UCSD-AML1 (cell line): ENCODE measurements at regions not wholly inside any gene's neighbourhood (a gene's known extent, or its start where the extent isn't known, plus 50 kb on each side); places are given as distances from the start of the nearest gene placed in this dataset.
A peak's percentile ranks its signal among the peaks of the same experiment; 100 is the strongest.

ENCODE experiments used
- DNase-seq: peaks from one replicate; lab custom pipeline; 2025; ENCODE audit not compliant: unreplicated experiment; lab: John Stamatoyannopoulos, UW

DNA sequence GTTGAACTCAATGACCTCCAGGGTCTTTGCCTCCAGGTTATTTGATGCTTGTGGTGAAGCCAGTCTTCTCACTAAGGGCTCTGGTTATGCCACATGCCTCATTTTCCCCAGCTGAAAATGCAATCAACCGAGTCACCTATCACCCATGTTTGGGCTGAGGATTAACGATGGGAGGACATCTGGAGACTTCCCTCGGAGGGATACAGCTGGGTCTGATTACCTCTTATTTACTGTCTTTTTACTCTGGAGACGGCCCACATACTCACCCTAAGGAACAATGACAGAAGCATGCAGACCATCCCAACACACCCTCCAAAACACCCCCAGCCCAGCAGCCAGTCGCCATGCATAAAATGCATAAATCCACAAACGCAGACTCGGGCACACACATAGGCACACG lies 187.4 kb downstream of the OPA1 start:
- no peak for DNase-seq

DNA sequence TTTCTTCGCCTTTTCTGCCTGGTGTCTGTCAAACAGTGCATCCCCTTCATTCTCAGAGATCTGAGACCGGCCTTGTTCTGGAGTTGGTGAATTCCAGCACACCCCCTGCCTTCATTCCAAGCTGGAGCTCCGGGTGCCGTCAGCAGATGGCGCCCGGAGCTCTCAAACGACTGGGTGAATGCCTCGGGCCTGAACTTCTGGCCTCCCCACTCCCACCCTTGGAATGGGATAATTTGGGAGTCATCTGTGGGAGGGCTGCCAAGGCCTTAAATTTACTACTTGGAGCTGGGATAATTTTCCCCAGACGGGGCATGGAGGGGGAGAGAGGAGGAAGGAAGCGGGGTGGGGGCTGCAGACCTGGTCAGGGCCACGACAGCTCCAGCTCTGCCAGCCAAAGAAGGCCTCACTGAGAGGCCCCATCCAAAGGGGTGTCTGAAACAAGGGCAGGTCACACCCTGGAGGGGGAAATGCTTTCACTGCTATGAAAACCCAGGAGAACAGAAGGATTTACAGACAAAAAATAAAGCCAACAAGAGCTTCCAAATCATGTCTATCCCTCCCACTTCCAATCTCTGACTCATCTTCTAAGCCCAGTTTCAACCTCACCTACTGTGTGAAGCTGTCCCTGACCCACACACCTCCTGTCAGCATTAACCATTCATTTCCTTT lies 187.9 kb downstream of the OPA1 start:
- peak; percentile 67 for DNase-seq

DNA sequence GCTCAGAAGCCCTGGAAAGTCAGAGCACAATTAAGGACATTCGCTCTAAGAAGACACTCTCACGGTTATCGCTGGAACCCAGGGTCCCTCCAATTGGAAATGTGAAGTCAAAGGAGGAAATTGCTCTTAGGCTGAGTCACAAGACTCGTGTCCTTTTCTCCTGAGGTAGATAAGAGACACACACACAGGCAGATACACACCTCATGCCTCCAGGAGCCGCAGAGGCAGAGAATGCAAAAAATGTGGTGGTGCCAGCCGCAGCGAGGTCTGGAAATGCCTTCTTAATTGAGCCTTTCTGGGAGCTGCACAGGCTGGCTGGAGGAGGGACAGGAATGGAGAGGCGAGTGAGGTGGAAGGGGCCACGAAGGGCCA lies 189.3 kb downstream of the OPA1 start:
- DNase-seq: no peak

DNA sequence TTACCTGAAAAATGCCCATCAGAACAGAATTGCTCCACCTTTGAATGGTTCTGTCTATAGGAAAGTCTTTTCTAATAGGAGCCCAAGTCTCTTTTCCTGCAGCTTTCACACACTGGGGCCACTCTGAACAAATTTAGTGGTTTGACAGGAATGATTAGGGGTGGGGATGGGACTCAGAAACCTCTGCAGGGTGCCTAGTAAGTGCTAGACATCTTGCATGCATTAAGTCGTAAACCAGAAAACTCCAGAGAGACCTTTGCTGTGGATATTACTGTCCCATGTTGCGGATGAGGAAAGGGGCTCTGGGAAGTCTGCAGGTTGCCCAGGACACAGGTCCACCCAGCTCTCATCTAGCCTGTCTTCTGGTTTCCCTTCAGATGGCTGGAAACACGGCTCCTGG lies 189.7 kb downstream of the OPA1 start:
- DNase-seq: no peak

DNA sequence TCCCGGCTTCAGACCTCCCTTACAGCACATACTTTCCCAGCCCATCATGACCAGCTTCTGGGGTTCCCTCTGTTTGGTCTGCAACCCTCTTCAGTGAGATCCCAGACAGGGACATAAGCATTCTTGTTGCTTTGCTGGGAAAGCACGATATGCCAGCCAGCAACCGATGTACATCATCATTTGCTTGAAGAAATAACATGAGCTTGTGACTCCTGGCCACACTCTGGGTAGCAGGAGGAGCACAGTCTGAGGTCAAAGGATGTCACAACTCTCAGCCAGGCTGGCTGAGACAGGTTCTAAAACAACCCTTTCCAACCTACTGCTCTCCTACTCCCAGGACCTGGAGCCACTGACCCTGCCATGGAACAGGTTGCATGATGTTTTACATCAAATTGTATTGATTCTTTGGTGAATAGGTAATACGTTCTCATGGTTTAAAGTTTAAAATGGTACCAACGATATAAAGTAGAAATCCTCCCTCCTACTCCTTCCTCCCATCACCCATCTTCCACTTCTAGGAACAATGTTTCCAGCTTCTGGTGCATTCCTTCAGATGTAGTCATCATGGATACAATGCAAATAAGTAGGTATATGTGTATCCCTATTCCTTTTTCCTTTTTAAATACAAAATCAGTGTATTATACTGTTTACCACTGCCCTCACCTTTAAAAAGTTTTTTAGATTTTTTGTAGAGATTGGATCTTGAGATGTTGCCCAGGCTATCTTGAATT lies 190.3 kb downstream of the OPA1 start:
- no peak for DNase-seq

DNA sequence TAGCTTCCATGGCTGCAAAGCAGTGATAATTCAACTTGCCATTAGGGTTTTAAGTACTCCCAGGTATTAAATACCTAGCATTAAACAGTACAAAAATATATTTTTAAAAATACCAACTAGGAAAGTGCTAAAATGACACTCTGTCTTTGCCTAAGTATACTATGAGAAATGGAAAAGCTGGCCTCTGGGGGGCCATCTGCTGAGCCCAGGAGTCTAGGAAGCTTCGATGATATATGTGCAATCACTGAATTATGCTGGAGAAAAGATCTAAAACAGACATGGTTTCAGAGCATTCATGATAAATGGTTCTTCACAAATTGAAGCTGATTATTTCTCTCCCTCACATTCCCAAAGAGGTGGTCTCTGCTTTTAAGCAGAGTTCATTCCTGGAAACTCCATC lies 191.8 kb downstream of the OPA1 start:
- DNase-seq: no peak

DNA sequence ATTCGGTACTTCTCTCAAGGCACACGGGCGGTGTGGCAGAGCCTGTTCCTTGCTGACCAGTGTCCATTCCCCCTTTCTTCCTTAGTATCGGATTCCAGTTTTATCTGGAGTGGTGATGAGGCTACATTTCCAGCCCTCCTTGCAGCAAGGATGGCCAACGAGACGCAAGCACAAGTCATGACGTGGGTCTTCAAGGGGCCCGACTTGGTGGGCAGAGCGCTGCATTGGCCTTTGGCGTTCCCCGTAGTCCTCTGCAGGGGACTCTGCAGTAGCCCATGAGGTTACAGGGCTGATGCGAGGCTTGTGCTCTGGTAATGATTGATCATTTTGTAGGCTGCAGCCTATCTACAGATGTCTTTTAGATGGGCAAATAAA lies 194.5 kb downstream of the OPA1 start:
- DNase-seq: no peak

DNA sequence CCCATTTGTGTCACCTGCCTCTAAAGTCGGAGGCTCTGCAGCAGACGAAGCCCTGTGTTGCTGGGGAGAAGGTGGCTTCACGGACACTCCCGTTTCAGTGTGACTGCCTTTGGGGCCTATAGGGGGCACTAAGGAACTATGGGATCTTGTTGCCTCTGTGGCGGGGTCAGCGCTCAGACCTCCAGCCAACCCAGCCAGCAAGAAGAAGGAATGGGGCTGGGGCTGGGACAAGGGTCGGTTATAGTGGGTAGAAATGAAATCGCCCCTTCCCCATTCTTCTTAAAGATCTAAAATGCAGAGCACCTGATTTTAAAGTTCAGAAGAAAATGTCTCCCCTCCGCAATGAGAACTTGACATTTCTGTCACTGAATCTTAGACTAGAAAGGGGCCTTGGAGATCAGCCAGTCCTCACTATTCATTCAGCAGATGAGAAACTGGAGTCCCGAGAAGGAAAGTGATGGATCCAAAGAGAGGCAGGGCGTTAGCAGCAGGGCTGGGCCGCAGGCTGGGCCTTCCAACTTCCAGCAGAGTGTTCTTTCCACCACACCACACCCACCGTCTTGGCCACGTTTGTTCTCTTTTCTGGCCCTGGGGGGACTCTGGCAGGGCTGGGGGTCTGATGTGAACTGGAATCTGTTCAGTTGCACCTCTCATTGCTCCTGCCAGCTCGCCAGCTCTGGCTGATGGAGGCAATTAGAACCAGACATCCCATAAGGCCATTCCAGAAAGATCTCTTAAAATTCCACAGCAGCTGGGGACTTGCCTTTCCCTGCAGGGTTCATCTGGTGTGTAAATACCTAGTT lies 195.4 kb downstream of the OPA1 start:
- peak; percentile 56 for DNase-seq

DNA sequence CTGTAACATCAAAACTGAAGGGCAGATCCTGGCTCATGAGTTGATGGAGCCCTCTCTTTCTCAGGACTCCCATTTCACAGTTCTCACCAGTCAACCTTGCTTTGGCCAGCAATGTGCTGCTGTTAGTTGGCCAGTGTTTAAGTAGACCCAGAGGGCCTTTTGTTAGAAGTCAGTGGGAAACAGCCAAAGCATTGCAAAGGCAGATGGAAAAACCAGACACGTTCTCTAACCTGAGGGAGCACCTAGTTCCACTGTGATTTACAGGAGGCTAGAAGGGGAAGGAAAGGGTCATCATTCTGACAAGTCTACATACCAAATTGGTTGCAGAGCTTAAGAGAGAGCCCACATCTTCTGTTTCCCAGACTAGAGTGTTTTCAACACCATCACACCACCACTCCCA lies 196.4 kb downstream of the OPA1 start:
- no peak for DNase-seq

DNA sequence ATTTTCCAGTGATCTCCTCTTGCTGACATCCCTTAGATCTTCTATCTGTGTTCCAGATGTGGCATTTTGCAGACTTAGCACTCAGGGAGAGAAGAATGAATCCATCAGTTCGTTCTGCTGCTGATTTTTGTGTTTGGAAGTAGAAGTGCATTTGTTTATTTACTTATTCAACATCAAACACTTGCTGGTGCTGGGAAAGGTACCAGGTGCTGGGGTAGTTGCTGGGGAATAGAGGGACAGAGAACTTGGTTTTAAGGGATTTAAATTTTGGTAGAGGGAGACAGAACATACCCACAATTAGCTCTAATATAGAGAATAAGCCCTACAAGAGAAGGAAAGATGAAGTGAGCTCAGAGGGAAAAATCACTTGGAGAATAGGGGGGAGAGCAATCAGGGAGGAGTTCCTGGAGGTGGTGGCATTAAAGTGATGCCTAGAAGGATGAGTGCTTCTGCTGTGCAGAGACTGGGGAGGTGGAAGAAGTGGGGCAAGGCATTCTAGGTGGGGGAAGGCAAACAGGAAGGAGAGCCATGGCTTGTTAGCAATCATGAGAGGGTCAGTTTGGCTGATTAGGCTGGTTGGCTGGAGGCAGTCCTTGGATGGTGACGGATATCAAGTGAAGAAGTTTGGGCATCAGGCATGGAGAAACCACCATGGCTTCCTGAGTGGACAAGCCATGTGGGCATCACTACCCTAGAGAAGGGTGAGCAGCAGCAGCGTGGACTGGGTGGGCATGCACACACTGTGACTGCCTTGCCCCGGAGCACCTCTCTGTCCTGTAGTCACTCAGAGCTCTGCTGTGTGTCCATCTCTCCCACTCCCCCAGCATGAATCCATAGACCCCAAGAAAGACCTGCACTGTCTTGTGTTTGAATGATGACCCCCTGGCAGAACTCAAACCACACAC lies 197.3 kb downstream of the OPA1 start:
- DNase-seq: no peak

DNA sequence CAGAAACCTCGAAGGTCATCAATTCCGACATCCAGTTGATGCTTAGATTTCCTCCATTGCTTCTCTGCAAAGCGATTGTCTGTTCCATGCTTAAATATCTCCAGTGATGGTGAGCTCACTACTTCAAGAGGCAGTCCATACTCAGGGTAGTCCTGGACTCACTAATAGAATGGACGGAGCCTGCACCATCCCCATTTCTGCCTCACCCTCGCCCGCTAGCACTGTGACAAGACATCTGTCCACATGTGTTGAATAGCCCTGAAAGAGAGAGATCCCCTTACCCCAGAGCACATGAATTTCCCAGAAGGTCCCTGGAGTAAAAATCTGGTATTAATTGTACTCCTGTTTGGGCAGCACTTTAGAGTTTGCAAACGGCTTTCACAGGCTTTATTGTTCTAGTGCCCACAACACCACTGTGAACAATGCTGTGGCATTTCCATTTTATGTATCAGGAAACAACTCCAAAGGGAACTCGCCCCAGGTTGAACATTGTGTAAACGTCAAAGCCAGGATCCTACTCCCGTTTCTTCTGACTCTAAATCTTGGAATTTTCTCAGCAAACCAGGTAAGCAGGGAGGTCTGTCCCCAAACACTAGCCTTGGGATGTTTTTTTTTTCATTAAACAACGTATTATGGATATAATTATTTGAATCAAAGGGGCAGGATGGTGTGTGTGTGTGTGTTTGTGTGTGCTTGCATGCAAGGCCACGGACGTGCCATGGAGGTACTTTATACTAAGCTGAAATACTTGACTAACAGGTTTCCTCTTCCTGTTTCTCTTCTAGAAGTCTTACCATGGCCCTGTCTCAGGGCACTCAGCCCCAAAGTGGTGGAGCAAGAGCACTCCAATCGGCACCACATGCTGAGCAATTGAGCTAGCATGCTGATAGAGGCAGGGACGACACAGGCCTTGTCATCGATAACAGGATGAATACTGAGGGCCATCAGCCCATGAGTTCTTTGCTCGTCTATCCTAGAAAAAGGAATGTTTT lies 198.3 kb downstream of the OPA1 start:
- DNase-seq: no peak

DNA sequence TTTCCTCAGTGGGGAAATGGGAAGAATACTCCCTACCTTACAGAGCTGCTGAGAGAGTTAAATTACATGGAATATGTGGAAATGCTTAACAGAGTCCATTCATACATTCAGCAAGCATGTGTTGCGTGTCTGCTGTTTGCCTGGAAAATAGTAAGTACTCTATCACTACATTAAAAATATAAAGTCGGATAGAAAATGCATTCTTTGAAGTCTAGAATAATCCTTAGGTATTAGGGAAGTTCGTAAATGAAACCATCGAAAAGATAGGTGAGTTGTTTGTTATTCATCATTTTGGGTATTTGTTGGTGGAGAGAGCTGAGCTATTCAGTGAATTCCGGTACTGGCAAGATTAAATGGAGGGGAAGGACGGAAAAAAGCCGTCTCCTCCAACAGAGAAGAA lies 200.1 kb downstream of the OPA1 start:
- no peak for DNase-seq

DNA sequence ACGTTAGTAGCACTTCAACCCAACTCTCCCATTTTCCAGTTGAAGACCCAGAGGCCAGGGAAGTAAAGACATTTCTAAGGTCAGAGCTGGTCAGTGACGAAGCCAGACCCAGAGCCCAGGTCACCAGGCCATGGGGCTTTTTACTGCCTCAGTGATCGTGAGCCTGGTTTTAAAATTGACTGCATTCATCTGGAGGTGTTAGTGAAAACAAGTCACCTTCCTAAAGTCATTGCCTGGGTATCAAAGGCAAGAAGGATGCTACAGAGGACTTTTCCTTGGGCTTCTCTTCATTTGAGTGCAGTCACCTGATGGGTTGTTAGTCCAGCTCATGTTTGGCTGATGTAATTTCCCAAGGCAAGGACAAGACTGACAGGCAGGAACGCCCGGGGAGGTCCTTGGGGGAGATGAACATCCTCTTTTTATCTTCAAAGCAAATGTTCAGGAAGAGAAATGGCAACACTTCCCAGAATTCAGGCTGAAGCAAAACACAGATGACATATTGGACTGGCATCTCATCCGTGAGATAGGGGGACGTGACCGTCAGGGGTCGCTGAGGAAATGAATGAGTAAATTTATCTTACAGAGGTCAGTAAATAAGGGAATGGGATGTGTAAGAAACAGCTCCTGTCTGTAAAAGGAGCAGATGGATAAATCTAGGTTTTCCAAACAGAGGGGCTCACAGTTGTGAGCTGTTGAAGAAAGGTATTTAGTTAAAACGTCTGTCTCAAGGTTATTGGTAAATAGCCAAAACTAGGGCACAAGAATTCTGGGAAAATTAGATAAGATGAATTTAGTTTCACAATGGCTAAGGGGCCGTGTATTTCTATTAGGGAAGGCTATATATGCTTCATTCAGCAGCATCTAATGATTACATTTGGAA lies 201.2 kb downstream of the OPA1 start:
- peak; percentile 51 for DNase-seq

DNA sequence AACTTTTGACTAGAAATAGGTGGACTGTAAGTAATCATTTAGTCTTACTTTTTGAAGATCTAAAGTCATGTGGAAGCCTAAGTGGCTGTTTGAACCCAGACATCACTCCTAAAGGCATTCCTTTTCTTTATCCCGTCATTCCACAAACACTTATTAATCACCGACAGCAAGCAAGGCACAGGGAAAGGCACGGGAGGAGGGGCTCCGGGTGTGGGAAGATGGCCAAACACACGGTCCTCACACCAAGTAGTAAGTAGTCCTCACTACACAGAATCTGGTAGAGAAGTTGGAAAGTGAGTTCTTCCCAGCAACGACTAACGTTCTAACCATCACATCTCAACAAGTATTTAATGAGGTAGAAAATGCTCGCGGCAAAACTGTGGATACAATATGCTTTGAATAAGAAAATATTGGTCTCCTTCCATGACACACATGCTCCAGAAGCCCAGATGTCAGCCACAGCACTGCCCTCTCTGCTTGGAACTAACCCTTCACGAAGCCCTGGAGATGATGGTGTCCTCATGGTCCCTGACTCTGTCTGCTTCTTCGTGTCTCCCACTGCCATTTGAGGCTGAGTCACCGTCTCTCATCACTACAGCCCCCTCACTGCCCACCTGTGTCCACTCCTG lies 202.2 kb downstream of the OPA1 start:
- DNase-seq: no peak

DNA sequence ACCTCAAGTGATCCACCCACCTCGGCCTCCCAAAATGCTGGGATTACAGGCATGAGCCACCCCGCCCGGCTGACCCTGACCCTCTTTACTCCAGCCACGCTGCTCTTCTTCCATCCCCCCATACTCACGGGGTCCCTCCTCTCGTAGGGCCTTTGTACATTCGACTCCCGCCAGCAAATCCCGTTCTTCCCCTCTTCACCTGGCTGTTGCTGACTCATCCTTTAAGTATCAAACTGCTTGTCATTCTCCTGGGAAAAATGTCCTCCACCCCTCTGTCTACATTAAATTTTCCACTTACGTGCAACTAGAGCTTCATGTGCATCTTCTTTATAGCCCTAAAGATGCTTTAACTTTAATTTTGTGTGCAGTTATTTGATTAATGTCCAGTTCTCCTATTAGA lies 203.1 kb downstream of the OPA1 start:
- DNase-seq: no peak

DNA sequence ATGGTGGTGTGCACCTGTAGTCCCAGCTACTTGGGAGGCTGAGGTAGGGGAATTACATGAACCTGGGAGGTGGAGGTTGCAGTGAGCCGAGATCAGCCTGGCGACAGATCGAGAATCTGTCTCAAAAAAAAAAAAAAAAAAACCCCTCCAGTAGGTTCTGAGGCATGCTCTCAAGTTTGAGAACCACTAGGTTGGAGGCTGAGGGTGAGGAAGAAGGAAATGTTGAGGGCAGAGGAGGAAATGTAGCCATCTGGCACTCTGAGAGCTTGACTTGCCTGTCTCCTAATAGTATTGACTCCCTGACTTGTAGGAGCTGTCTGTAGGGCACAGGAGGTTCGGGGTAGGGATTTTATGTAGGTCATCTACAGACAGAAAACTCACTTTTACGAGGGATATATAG lies 204.6 kb downstream of the OPA1 start:
- DNase-seq: no peak

DNA sequence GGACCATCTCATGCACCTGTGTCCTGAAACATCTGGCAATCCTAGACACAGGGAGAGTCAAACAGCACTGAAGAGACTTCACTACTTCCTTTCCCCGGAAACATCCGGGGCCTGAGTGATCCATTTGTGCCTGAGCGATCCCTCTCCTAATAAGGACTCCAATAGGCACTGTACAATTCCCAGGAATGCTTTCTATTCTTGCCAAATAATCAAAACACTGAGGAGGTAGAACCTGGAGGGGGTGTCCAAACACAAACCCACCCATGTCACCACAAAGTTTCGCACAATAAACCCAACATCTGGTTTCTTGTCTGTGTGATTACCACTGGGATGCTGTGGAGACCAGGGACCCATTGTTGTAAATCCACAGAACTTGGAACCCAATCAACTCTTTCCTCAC lies 205.0 kb downstream of the OPA1 start:
- DNase-seq: no peak
